ENCODE measurements at regions not wholly inside any gene's neighbourhood (a gene's known extent, or its start where the extent isn't known, plus 50 kb on each side); places are given as distances from the start of the nearest gene placed in this dataset.

GRCh38 chr15:34652726-34653033 lies 69.2 kb upstream of the GOLGA8B start:
- ChIA-PET CTCF (no interaction called here), POLR2A (no interaction called here)
- no peaks in the 10 kb centered on the region for H3K4me1 ChIP-seq (ENCODE audit: control insufficient read depth in 2 of 2, insufficient read depth in 2 of 2, low read length in 2 of 2)
- H3K9ac ChIP-seq (ENCODE audit: low read length) = no peak overlapping the region
- intact Hi-C loops (cut with micrococcal nuclease) = no loop called here
- H3K27ac Mint-ChIP-seq = no peak overlapping the region
- H4K20me1 ChIP-seq (ENCODE audit: control insufficient read depth, insufficient read depth, low read length, poor library complexity, severe bottlenecking) = no peaks in the 10 kb centered on the region
- peaks cover 0 to 3% (median 0%) of the 10 kb centered on the region in 4 experiments for H3K27me3 ChIP-seq (replicated peaks in 1 of 4; ENCODE audit: control extremely low read depth in 1 of 4, control insufficient read depth in 3 of 4, insufficient read depth in 4 of 4, low read length in 3 of 4)
- H3K4me3 ChIP-seq (ENCODE audit: control extremely low read depth in 1 of 5, extremely low read depth in 1 of 5, insufficient read depth in 1 of 5, low read depth in 2 of 5, low read length in 4 of 5) = no peak overlapping the region
- no peaks in the 10 kb centered on the region for H3K9me3 Mint-ChIP-seq (ENCODE audit: insufficient read depth)
- H3K4me1 Mint-ChIP-seq = no peaks in the 10 kb centered on the region
- H3K27me3 Mint-ChIP-seq = peaks cover 40% of the 10 kb centered on the region
- H3K9me3 ChIP-seq (ENCODE audit: control extremely low read depth in 1 of 3, control insufficient read depth in 2 of 3, insufficient read depth in 1 of 3, low read length in 2 of 3) = no peaks in the 10 kb centered on the region
- no peaks in the 10 kb centered on the region for H3K79me2 ChIP-seq (ENCODE audit: control insufficient read depth, insufficient read depth, low read length)
- H2AFZ ChIP-seq (ENCODE audit: insufficient read depth, low read depth, low read length, poor library complexity, severe bottlenecking) = no peak overlapping the region
- no peak for ATAC-seq (ENCODE audit: low read depth)
- H3K4me2 ChIP-seq (replicated peaks; ENCODE audit: low read depth, low read length, poor library complexity, severe bottlenecking) = no peak overlapping the region
- TF ChIP-seq EZH2 (IDR thresholded peaks at IDR 0.05; ENCODE audit: borderline replicate concordance, insufficient read depth, low read depth, low read length, poor library complexity, severe bottlenecking) = no peak
- no peak for TF ChIP-seq CTCF (IDR thresholded peaks at IDR 0.05)
- H3K4me3 Mint-ChIP-seq = no peak overlapping the region
- no peaks in the 10 kb centered on the region for H3K36me3 ChIP-seq (replicated peaks in 1 of 2; ENCODE audit: control extremely low read depth in 1 of 2, control insufficient read depth in 1 of 2, extremely low read depth in 1 of 2, insufficient read depth in 2 of 2, low read length in 1 of 2)
- H3K27ac ChIP-seq (ENCODE audit: low read length in 2 of 2) = no peak overlapping the region
- DNase-seq = no peak

DNA sequence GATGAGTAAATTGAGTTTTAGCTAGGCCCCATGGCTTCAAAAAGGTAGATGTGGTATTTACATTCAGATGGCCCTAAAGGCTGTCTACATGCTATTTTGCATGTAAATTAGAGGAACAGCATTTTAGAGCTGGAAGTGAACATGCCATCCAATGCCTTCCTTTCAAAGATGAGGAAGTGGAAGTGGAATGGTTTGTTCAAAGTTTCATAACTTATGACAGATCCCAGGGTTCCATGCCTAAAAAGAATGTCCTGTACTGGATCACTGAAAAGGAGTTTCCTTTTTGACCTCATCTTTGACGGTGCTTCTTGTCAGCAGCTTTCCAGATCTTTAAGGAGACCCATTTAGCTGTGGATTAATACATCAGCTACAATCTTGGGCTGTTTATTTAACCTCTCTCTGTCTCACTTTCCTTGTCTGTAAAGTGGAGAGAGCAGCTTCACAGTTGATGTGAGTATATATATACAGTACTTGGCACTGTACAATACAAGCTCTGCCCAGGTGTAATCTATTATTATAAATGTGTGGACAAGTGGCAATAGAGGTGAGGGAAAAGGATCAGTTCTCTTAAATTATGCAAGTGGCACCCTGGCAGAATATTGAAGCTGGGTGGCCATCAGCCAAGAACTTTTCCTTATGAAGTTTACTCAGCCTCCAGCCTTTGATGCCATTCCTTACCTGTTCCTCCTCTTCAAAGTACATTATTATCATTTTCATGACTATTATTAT lies 68.7 kb upstream of the GOLGA8B start:
- DNase-seq = no peak
- ChIA-PET POLR2A (no interaction called here), CTCF (no interaction called here)
- Histone ChIP-seq H3K79me2 (ENCODE audit: control insufficient read depth, insufficient read depth, low read length) (no peaks in the 10 kb centered on the region), H3K27me3 (replicated peaks in 1 of 4; ENCODE audit: control extremely low read depth in 1 of 4, control insufficient read depth in 3 of 4, insufficient read depth in 4 of 4, low read length in 3 of 4) (peaks cover 0 to 3% (median 0%) of the 10 kb centered on the region in 4 experiments), H3K9ac (ENCODE audit: low read length) (no peak overlapping the region), H3K4me3 (ENCODE audit: control extremely low read depth in 1 of 5, extremely low read depth in 1 of 5, insufficient read depth in 1 of 5, low read depth in 2 of 5, low read length in 4 of 5) (no peak overlapping the region), H4K20me1 (ENCODE audit: control insufficient read depth, insufficient read depth, low read length, poor library complexity, severe bottlenecking) (no peaks in the 10 kb centered on the region), H3K36me3 (replicated peaks in 1 of 2; ENCODE audit: control extremely low read depth in 1 of 2, control insufficient read depth in 1 of 2, extremely low read depth in 1 of 2, insufficient read depth in 2 of 2, low read length in 1 of 2) (no peaks in the 10 kb centered on the region), H2AFZ (ENCODE audit: insufficient read depth, low read depth, low read length, poor library complexity, severe bottlenecking) (no peak overlapping the region), H3K4me2 (replicated peaks; ENCODE audit: low read depth, low read length, poor library complexity, severe bottlenecking) (no peak overlapping the region), H3K9me3 (ENCODE audit: control extremely low read depth in 1 of 3, control insufficient read depth in 2 of 3, insufficient read depth in 1 of 3, low read length in 2 of 3) (no peaks in the 10 kb centered on the region), H3K27ac (ENCODE audit: low read length in 2 of 2) (no peak overlapping the region), H3K4me1 (ENCODE audit: control insufficient read depth in 2 of 2, insufficient read depth in 2 of 2, low read length in 2 of 2) (no peaks in the 10 kb centered on the region)
- intact Hi-C loops (cut with micrococcal nuclease) = no loop called here
- Mint-ChIP-seq H3K4me1 (no peaks in the 10 kb centered on the region), H3K27ac (no peak overlapping the region), H3K4me3 (no peak overlapping the region), H3K27me3 (peaks cover 35% of the 10 kb centered on the region), H3K9me3 (ENCODE audit: insufficient read depth) (no peaks in the 10 kb centered on the region)
- WGBS (ENCODE audit: insufficient coverage) = no CpG with 5 or more reads among the region's 1 CpG
- ATAC-seq (ENCODE audit: low read depth) = no peak
- TF ChIP-seq EZH2 (IDR thresholded peaks at IDR 0.05; ENCODE audit: borderline replicate concordance, insufficient read depth, low read depth, low read length, poor library complexity, severe bottlenecking) = no peak
- TF ChIP-seq CTCF (IDR thresholded peaks at IDR 0.05) = no peak

All from B cell (primary cell).